Thyroid gland (tissue), 4 donors: ENCODE measurements at regions not wholly inside any gene's neighbourhood (a gene's known extent, or its start where the extent isn't known, plus 50 kb on each side); places are given as distances from the start of the nearest gene placed in this dataset.
A peak's percentile ranks its signal among the peaks of the same experiment; 100 is the strongest.

Source experiments
- DNase-seq, 2 donors: peaks; one replicate each; pipeline ENCODE4 v3.0.0-alpha.2; 2019
- H3K27ac ChIP-seq, 3 donors: fragments of 200-600 bp; sonication (generic); 1 replicate in 2 of 3; 2 replicates in 1 of 3; pipeline ENCODE4 v1.5.1; 2016 to 2019; ENCODE audit warnings: mild to moderate bottlenecking in 1 of 3, moderate library complexity in 1 of 3
- H3K27me3 ChIP-seq: fragments of 200-600 bp; sonication (generic); one replicate; pipeline ENCODE4 v1.5.1; 2019
- H3K36me3 ChIP-seq, 2 donors: fragments of 200-600 bp; sonication (generic); one replicate each; pipeline ENCODE4 v1.5.1; 2016 to 2019
- H3K4me1 ChIP-seq, 2 donors: fragments of 200-600 bp; sonication (generic); one replicate each; pipeline ENCODE4 v1.5.1; 2017 to 2019
- H3K4me3 ChIP-seq, 3 donors: fragments of 200-600 bp; sonication (generic); replicated peaks in 1 of 3; 1 replicate in 2 of 3; 2 replicates in 1 of 3; pipeline ENCODE4 v1.5.1; 2016; ENCODE audit warnings: mild to moderate bottlenecking in 1 of 3
- H3K9me3 ChIP-seq: fragments of 200-600 bp; sonication (generic); one replicate; pipeline ENCODE4 v1.5.1; 2017
- POLR2A ChIP-seq, 2 donors: fragments of 450-650 bp; IDR thresholded peaks; one replicate each; pipeline ENCODE4 v1.6.1; 2017; ENCODE audit warnings: antibody characterized with exemption in 2 of 2, mild to moderate bottlenecking in 2 of 2, moderate library complexity in 1 of 2
- WGBS, 2 donors: methylation state at CpG; one replicate each; pipeline ENCODE4 v1.1.5; 2017; 5-methylcytosine and 5-hydroxymethylcytosine counted together
- intact Hi-C: fragments of 100-400 bp; cut with DNase I; formaldehyde crosslinking; loops from one replicate; pipeline ENCODE4 v1.15.1; 2023
- TF ChIP-seq, protein P1 (sequence below), 6 experiments: fragments of 200-600 bp in 3 of 6; fragments of 450-650 bp in 3 of 6; sonication (generic) in 3 of 6; IDR thresholded peaks; one replicate each; pipeline ENCODE4 v1.5.1; 2016 to 2019; ENCODE audit warnings: antibody characterized with exemption in 6 of 6, mild to moderate bottlenecking in 2 of 6, inconsistent platforms in 1 of 6, moderate library complexity in 1 of 6

DNA sequence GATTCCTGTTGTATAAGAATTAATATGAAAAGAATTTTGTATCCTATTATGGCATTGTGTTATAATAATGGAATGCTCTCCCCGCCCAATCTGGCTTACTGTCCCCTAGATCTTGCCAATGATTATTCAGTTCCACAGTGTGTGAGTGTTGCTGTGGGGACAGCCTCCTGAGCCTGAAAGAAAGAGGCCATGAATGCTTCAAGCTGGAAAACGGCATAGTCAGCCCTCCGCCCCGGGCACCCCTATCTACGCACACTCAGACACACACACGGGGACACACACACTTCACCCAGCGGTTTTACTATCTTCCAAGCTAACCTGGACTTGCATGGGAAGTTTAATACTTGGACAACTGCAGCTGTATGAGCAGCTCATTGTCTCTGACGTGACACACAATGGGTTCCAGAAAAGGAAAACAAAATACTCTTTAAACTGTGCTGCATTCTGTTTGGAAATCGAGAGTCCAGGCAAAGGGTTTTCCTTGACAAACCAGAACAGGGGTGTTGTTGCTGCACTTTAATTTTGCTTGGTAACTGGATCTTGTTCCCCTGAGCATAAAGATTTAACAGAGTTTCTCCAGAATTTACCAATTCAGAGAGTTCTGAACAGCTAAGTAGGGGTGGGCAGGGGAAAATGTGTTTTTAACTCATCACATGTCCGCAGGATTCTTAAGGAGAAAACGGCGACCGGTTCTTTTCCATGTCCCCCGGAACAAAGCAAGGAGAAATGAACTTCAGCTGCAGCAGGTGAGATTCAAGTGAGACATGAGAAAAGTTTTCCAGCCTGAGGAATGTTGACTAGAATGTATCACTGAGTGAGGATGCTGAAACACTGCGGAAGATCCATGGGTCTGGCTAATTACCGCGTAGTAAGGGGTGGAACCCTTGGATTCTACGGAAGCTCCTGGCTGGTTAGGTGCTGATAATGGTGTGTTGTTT is 472.9 kb downstream of the FOXO1 start:
- intact Hi-C loops: no loop called here
- DNase-seq: no peak
- Histone ChIP-seq H3K27me3 (no peaks in the 10 kb centered on the region), H3K36me3 (no peaks in the 10 kb centered on the region), H3K9me3 (no peaks in the 10 kb centered on the region), H3K4me3 (no peak overlapping the region), H3K27ac (peak overlapping the region in 1 of 3 donors; percentile 26), H3K4me1 (peaks cover 0 to 9% of the 10 kb centered on the region in 2 donors)
- 75 to 80% methylated on average over 18 of the region's 18 CpGs for WGBS, 2 donors
- no peak for TF ChIP-seq POLR2A (IDR thresholded peaks at IDR 0.05)
- TF ChIP-seq, protein P1, sequence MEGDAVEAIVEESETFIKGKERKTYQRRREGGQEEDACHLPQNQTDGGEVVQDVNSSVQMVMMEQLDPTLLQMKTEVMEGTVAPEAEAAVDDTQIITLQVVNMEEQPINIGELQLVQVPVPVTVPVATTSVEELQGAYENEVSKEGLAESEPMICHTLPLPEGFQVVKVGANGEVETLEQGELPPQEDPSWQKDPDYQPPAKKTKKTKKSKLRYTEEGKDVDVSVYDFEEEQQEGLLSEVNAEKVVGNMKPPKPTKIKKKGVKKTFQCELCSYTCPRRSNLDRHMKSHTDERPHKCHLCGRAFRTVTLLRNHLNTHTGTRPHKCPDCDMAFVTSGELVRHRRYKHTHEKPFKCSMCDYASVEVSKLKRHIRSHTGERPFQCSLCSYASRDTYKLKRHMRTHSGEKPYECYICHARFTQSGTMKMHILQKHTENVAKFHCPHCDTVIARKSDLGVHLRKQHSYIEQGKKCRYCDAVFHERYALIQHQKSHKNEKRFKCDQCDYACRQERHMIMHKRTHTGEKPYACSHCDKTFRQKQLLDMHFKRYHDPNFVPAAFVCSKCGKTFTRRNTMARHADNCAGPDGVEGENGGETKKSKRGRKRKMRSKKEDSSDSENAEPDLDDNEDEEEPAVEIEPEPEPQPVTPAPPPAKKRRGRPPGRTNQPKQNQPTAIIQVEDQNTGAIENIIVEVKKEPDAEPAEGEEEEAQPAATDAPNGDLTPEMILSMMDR (IDR thresholded peaks at IDR 0.05): no peak

DNA sequence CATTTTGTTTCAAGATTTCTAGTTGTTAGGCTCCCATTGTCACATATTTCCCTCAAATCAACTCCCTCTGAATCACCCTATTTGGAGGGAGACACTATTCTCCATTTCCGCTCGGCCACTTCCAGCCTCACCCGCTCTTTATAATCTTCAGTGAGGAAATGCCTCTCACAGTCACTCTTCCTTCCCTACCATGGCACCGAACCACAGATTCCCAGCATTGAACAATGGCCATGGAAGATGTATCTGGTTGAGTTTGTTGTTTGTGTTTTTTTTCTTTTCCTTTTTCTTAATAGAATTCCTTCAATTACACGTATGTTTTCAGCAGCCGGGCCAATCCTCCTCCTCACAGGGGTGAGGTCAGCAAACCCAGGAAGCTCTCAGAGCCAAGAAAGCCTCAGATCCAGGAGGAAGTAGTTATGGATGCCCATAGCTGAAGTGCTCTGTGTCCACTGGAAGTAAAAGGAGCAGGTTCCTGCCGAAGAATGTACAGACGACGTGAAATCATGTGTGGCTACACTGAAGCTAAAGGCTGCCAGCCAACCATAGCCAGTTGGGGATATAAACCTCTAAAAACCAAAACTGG is 472.1 kb downstream of the FOXO1 start:
- no peak for DNase-seq
- H3K9me3 ChIP-seq: no peaks in the 10 kb centered on the region
- WGBS, 2 donors: 56 to 70% methylated on average over 9 of the region's 9 CpGs
- peaks cover 0 to 9% of the 10 kb centered on the region in 2 donors for H3K4me1 ChIP-seq
- peak overlapping the region in 1 of 3 donors; percentile 26 for H3K27ac ChIP-seq
- no peaks in the 10 kb centered on the region for H3K36me3 ChIP-seq
- TF ChIP-seq, protein P1 (IDR thresholded peaks at IDR 0.05): no peak
- TF ChIP-seq POLR2A (IDR thresholded peaks at IDR 0.05): no peak
- H3K27me3 ChIP-seq: no peaks in the 10 kb centered on the region
- no peak overlapping the region for H3K4me3 ChIP-seq
- intact Hi-C loops: no loop called here

- Histone ChIP-seq H3K4me3 (no peak overlapping the region), H3K36me3 (no peaks in the 10 kb centered on the region), H3K9me3 (no peaks in the 10 kb centered on the region), H3K4me1 (no peaks in the 10 kb centered on the region), H3K27me3 (no peaks in the 10 kb centered on the region), H3K27ac (no peak overlapping the region)
- 96 to 98% methylated on average over 8 of the region's 8 CpGs for WGBS, 2 donors
- intact Hi-C loops: no loop called here
- TF ChIP-seq, protein P1 (IDR thresholded peaks at IDR 0.05): no peak
- TF ChIP-seq POLR2A (IDR thresholded peaks at IDR 0.05): no peak
- DNase-seq: no peak
Measured at GRCh38 chr13:40197049-40197448, 469.4 kb downstream of the FOXO1 start.

DNA sequence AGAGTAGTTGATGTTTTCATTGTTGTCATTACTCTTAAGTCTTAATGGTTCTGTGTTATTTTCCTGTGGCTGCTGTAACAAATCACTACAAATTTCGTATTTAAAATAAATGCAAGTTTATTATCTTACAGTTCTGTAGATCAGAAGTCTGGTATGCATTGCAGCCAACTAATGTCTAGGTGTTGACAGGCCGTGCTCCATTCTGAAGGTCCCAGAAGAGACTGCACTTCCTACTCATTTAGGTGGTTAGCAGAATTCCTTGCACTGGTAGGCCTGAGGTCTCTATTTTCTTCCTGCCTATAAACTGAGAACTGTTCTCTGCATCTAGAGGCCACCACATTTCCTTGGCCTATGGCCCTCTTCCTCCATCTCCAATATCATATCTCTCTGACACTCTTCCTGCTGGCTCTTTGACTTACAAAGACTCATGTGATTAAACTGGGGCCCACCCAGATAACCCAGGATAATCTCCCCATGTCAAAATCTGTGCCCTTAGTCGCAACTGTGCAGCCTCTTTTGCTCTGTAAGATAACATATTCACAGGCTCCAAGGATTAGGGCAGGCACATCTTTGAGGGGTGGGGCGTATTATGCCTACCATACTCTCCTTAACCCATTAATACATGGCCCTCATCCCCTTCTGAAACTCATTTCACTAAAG is 468.4 kb downstream of the FOXO1 start:
- Histone ChIP-seq H3K27ac (no peak overlapping the region), H3K36me3 (no peaks in the 10 kb centered on the region), H3K4me3 (no peak overlapping the region), H3K27me3 (no peaks in the 10 kb centered on the region), H3K4me1 (no peaks in the 10 kb centered on the region), H3K9me3 (no peaks in the 10 kb centered on the region)
- TF ChIP-seq, protein P1 (IDR thresholded peaks at IDR 0.05): no peak
- no peak for TF ChIP-seq POLR2A (IDR thresholded peaks at IDR 0.05)
- intact Hi-C loops: no loop called here
- WGBS, 2 donors: 86 to 92% methylated on average over 4 of the region's 4 CpGs
- no peak for DNase-seq
